ENCODE measurements at regions not wholly inside any gene's neighbourhood (a gene's known extent, or its start where the extent isn't known, plus 50 kb on each side); places are given as distances from the start of the nearest gene placed in this dataset.

DNA sequence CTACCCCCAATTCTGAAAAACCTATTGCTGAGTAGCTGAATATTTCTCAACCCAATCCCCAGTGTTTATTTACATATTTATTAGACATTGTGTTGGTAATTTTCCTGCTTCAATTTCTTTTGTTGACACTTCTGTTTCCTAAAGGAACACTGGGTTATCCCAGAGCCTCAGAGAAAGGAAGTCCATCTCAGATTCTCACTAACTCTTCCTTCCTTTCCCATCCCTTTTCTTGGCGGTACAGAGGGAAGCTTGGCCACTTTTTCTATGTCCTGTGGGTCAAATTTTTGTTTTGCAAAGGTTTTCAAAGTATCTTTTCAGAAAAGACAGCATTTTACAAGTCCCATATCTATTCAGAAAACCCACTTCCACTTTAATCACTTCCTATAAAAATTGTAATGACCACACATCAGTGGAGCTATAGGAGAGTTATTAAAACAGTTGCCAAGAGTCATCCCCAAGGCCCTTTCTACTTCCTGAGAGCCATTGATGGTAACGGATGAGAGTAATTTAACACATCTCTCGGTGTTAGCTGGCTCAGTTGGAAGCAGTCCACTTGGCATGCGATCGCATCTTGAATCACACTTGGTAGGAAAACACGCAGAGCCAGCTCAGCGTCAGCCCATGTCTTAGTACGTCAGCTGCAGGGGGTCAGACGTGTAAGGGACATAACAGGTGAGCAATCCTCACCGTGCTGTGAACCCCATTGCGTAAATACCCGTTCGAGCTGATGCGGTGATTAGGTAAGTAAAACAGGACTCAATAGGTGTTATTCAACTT, 231.1 kb upstream of the ADARB2 start:
- WGBS (ENCODE audit: insufficient coverage, low coverage, low lambda C conversion rate, missing lambda C conversion rate) = 62% methylated on average over 14 of the region's 14 CpGs
- H3K4me3 ChIP-seq = no peak overlapping the region
- H3K27ac ChIP-seq = no peak overlapping the region
- intact Hi-C loops (cut with DNase I) = no loop called here
- peak in 2 of 4 donors; percentile 56 to 81 for ATAC-seq
- no peaks in the 10 kb centered on the region for H3K27me3 ChIP-seq
- no peaks in the 10 kb centered on the region for H3K9me3 ChIP-seq
- no peaks in the 10 kb centered on the region for H3K36me3 ChIP-seq
- TF ChIP-seq POLR2A (IDR thresholded peaks at IDR 0.05) (no peak), CTCF (IDR thresholded peaks at IDR 0.05) (no peak)
- H3K4me1 ChIP-seq = no peaks in the 10 kb centered on the region
- peak in 1 of 3 donors; percentile 44 for DNase-seq

- Histone ChIP-seq H3K27ac (no peak overlapping the region), H3K36me3 (no peaks in the 10 kb centered on the region), H3K4me3 (no peak overlapping the region), H3K4me1 (no peaks in the 10 kb centered on the region), H3K27me3 (no peaks in the 10 kb centered on the region), H3K9me3 (no peaks in the 10 kb centered on the region)
- TF ChIP-seq CTCF (IDR thresholded peaks at IDR 0.05) = no peak
- no peak for TF ChIP-seq POLR2A (IDR thresholded peaks at IDR 0.05)
- ATAC-seq = no peak
- DNase-seq = no peak
- intact Hi-C loops (cut with DNase I) = no loop called here
- WGBS (ENCODE audit: insufficient coverage, low coverage, low lambda C conversion rate, missing lambda C conversion rate) = 73% methylated on average over 14 of the region's 14 CpGs
These were observed 229.5 kb upstream of the ADARB2 start for GRCh38 chr10:1966712-1967376.

- Histone ChIP-seq H3K4me1 (no peaks in the 10 kb centered on the region), H3K36me3 (no peaks in the 10 kb centered on the region), H3K9me3 (no peaks in the 10 kb centered on the region), H3K27me3 (no peaks in the 10 kb centered on the region), H3K4me3 (no peak overlapping the region), H3K27ac (no peak overlapping the region)
- intact Hi-C loops (cut with DNase I) = no loop called here
- DNase-seq (no peak), ATAC-seq (no peak)
- TF ChIP-seq POLR2A (IDR thresholded peaks at IDR 0.05) = no peak
- WGBS (ENCODE audit: insufficient coverage, low coverage, low lambda C conversion rate, missing lambda C conversion rate) = 82% methylated on average over 23 of the region's 24 CpGs
These were observed 227.2 kb upstream of the ADARB2 start for GRCh38 chr10:1964476-1964875.

DNA sequence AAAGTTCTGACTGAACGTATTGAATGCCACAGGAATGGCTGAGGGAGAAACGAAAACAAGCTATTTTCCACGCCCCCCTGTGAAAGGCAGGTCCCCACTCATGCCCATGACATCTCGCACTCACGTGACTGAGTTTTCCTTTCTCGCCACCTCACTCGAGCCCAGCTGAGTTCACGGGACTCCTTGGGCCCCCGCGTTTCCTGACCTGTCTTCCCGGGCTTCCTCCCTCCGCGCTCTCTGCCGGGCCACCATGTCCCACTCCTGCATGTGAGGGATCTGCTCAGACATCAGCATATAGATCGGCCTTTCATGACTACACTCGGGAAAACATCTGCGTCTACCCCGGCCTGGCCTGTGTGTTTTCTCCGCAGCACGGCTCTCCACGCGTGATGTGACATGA, 226.0 kb upstream of the ADARB2 start:
- Histone ChIP-seq H3K27me3 (no peaks in the 10 kb centered on the region), H3K4me3 (no peak overlapping the region), H3K27ac (no peak overlapping the region), H3K4me1 (no peaks in the 10 kb centered on the region), H3K9me3 (no peaks in the 10 kb centered on the region), H3K36me3 (no peaks in the 10 kb centered on the region)
- intact Hi-C loops (cut with DNase I) = no loop called here
- WGBS (ENCODE audit: insufficient coverage, low coverage, low lambda C conversion rate, missing lambda C conversion rate) = 75% methylated on average over 21 of the region's 22 CpGs
- no peak for TF ChIP-seq CTCF (IDR thresholded peaks at IDR 0.05)
- TF ChIP-seq POLR2A (IDR thresholded peaks at IDR 0.05) = no peak
- DNase-seq (no peak), ATAC-seq (no peak)

- Histone ChIP-seq H3K4me1 (no peaks in the 10 kb centered on the region), H3K27me3 (no peaks in the 10 kb centered on the region), H3K27ac (no peak overlapping the region), H3K36me3 (no peaks in the 10 kb centered on the region), H3K4me3 (no peak overlapping the region), H3K9me3 (no peaks in the 10 kb centered on the region)
- whole genome bisulfite sequencing (ENCODE audit: insufficient coverage, low coverage, low lambda C conversion rate, missing lambda C conversion rate) = 19% methylated on average over 1 of the region's 2 CpGs
- ATAC-seq (no peak), DNase-seq (no peak)
- no peak for TF ChIP-seq POLR2A (IDR thresholded peaks at IDR 0.05)
- TF ChIP-seq CTCF (IDR thresholded peaks at IDR 0.05) = peak in 2 of 4 donors; percentile 21 to 25
- intact Hi-C loops (cut with DNase I) = no loop called here
These were observed 224.7 kb upstream of the ADARB2 start for GRCh38 chr10:1961989-1962388.

All from right lobe of liver (tissue), 6 donors.